Smooth muscle cell (in vitro differentiated cells): ENCODE measurements at regions not wholly inside any gene's neighbourhood (a gene's known extent, or its start where the extent isn't known, plus 50 kb on each side); places are given as distances from the start of the nearest gene placed in this dataset.

Source experiments
- DNase-seq: peaks from one replicate; lab custom pipeline; 2025; ENCODE audit not compliant: unreplicated experiment; lab: John Stamatoyannopoulos, UW
- H2AFZ ChIP-seq: fragments of 200-600 bp; sonication (generic); 2 replicates; pipeline ENCODE4 v1.6.0; 2016; ENCODE audit warnings: antibody characterized with exemption, low read depth, mild to moderate bottlenecking
- H3F3A ChIP-seq: fragments of 200-600 bp; sonication (generic); 2 replicates; pipeline ENCODE4 v1.6.0; 2017; ENCODE audit warnings: antibody characterized with exemption, low read depth
- H3K27ac ChIP-seq: fragments of 200-600 bp; sonication (generic); 2 replicates; pipeline ENCODE4 v1.5.1; 2016; ENCODE audit warnings: low read depth, mild to moderate bottlenecking
- H3K27me3 ChIP-seq: fragments of 200-600 bp; sonication (generic); 2 replicates; pipeline ENCODE4 v1.6.1; 2016; ENCODE audit warnings: low read depth, mild to moderate bottlenecking
- H3K36me3 ChIP-seq: fragments of 200-600 bp; sonication (generic); 2 replicates; pipeline ENCODE4 v1.5.1; 2016; ENCODE audit warnings: low read depth
- H3K4me1 ChIP-seq: fragments of 200-600 bp; sonication (generic); 2 replicates; pipeline ENCODE4 v1.5.1; 2016; ENCODE audit warnings: low read depth
- H3K4me2 ChIP-seq: fragments of 200-600 bp; sonication (generic); 2 replicates; pipeline ENCODE4 v1.6.0; 2016; ENCODE audit warnings: mild to moderate bottlenecking
- H3K4me3 ChIP-seq: fragments of 200-600 bp; sonication (generic); 2 replicates; pipeline ENCODE4 v1.5.1; 2016; ENCODE audit warnings: mild to moderate bottlenecking
- H3K79me2 ChIP-seq: fragments of 200-600 bp; sonication (generic); 2 replicates; pipeline ENCODE4 v1.6.0; 2016; ENCODE audit warnings: low read depth, mild to moderate bottlenecking
- H3K9ac ChIP-seq: fragments of 200-600 bp; sonication (generic); 2 replicates; pipeline ENCODE4 v1.6.0; 2016; ENCODE audit warnings: low read depth
- H3K9me3 ChIP-seq: fragments of 200-600 bp; sonication (generic); replicated peaks from 2 replicates; pipeline ENCODE4 v1.5.1; 2016; ENCODE audit warnings: low read depth
- H4K20me1 ChIP-seq: fragments of 200-600 bp; sonication (generic); 2 replicates; pipeline ENCODE4 v1.6.0; 2016; ENCODE audit warnings: low read depth
- CTCF ChIP-seq: fragments of 200-600 bp; sonication (generic); IDR thresholded peaks from 2 replicates; pipeline ENCODE4 v1.5.1; 2017; ENCODE audit warnings: borderline replicate concordance, mild to moderate bottlenecking, antibody characterized with exemption; ENCODE audit not compliant: insufficient read depth, poor library complexity, severe bottlenecking
- WGBS: methylation state at CpG from one replicate; pipeline ENCODE4 v1.1.7; 2016; ENCODE audit warnings: low lambda C conversion rate; 5-methylcytosine and 5-hydroxymethylcytosine counted together

- no peaks in the 10 kb centered on the region for H3K4me1 ChIP-seq
- H3K79me2 ChIP-seq: no peaks in the 10 kb centered on the region
- H3K27me3 ChIP-seq: no peaks in the 10 kb centered on the region
- H3K27ac ChIP-seq: no peak overlapping the region
- no peak for DNase-seq
- H3K4me2 ChIP-seq: no peak overlapping the region
- H3K36me3 ChIP-seq: no peaks in the 10 kb centered on the region
- no peak for TF ChIP-seq CTCF
- WGBS: 93% methylated on average over 2 of the region's 2 CpGs
- no peak overlapping the region for H2AFZ ChIP-seq
- H4K20me1 ChIP-seq: no peaks in the 10 kb centered on the region
- no peak overlapping the region for H3K4me3 ChIP-seq
- no peak overlapping the region for H3K9ac ChIP-seq
- no peaks in the 10 kb centered on the region for H3F3A ChIP-seq
- no peaks in the 10 kb centered on the region for H3K9me3 ChIP-seq
These were observed 149.2 kb upstream of the GAS1 start for GRCh38 chr9:87096506-87096905.

- no peak overlapping the region for H3K4me3 ChIP-seq
- no peaks in the 10 kb centered on the region for H3K4me1 ChIP-seq
- no peaks in the 10 kb centered on the region for H3K9me3 ChIP-seq
- TF ChIP-seq CTCF: no peak
- 84% methylated on average over 3 of the region's 3 CpGs for WGBS
- no peaks in the 10 kb centered on the region for H4K20me1 ChIP-seq
- no peaks in the 10 kb centered on the region for H3K27me3 ChIP-seq
- H3K9ac ChIP-seq: no peak overlapping the region
- no peak overlapping the region for H3K27ac ChIP-seq
- no peak overlapping the region for H3K4me2 ChIP-seq
- peaks cover 7% of the 10 kb centered on the region for H3F3A ChIP-seq
- no peak overlapping the region for H2AFZ ChIP-seq
- no peaks in the 10 kb centered on the region for H3K79me2 ChIP-seq
- no peaks in the 10 kb centered on the region for H3K36me3 ChIP-seq
- DNase-seq: no peak
These were observed 149.9 kb upstream of the GAS1 start for GRCh38 chr9:87097238-87097637.

- Histone ChIP-seq H3K27me3 (no peaks in the 10 kb centered on the region), H3K4me2 (no peak overlapping the region), H4K20me1 (no peaks in the 10 kb centered on the region), H3K36me3 (no peaks in the 10 kb centered on the region), H3K9me3 (no peaks in the 10 kb centered on the region), H3K79me2 (no peaks in the 10 kb centered on the region), H2AFZ (no peak overlapping the region), H3K4me1 (no peaks in the 10 kb centered on the region), H3K4me3 (no peak overlapping the region), H3K27ac (no peak overlapping the region), H3F3A (peaks cover 8% of the 10 kb centered on the region), H3K9ac (no peak overlapping the region)
- WGBS: 78% methylated on average over 1 of the region's 1 CpG
- TF ChIP-seq CTCF: no peak
- no peak for DNase-seq
These were observed 152.1 kb upstream of the GAS1 start for GRCh38 chr9:87099407-87099806.

- no peak for DNase-seq
- no peaks in the 10 kb centered on the region for H3K79me2 ChIP-seq
- H3K4me2 ChIP-seq: no peak overlapping the region
- H3K9ac ChIP-seq: no peak overlapping the region
- H3K4me1 ChIP-seq: no peaks in the 10 kb centered on the region
- no peaks in the 10 kb centered on the region for H4K20me1 ChIP-seq
- no peaks in the 10 kb centered on the region for H3K27me3 ChIP-seq
- WGBS: 65% methylated on average over 1 of the region's 1 CpG
- no peaks in the 10 kb centered on the region for H3K36me3 ChIP-seq
- H3F3A ChIP-seq: peaks cover 8% of the 10 kb centered on the region
- TF ChIP-seq CTCF: no peak
- H3K9me3 ChIP-seq: no peaks in the 10 kb centered on the region
- H2AFZ ChIP-seq: no peak overlapping the region
- no peak overlapping the region for H3K4me3 ChIP-seq
- H3K27ac ChIP-seq: no peak overlapping the region
These were observed 152.7 kb upstream of the GAS1 start for GRCh38 chr9:87100001-87100400.
